Superior temporal gyrus (tissue), 1 donor: ENCODE measurements at regions not wholly inside any gene's neighbourhood (a gene's known extent, or its start where the extent isn't known, plus 50 kb on each side); places are given as distances from the start of the nearest gene placed in this dataset.
"Not testable (repeated sequence)": the region's sequence is repeated elsewhere in the genome, so short reads cannot be mapped to it uniquely, and the experiment has no call there.

Experiments
- DNase-seq: peaks from one replicate; pipeline ENCODE4 v3.0.0-alpha.2; 2016; ENCODE audit errors: extremely low spot score

DNA sequence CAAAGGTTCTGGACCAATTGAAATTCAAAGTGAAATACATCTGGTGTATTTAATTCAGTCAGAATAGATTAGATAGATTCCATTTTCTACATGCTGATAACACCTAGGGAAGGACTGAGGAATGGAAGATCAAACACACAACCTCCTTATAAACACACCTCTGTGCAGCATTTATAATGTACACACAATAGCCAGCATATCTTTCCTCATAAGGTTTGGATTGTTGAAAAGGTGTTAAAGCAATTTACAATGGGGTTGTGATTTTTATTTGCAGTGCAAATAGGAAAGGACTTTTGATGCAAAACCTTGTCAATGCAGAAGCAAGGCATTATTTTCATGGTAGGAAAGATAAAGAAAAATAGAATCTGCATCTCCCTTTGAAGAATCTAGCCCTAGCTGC, 448.9 kb upstream of the KCNMB2 start:
- DNase-seq = no peak

GRCh38 chr3:178088963-178089362, 447.3 kb upstream of the KCNMB2 start:
- no peak for DNase-seq

- no peak for DNase-seq
These were observed 445.3 kb upstream of the KCNMB2 start for GRCh38 chr3:178090899-178091298.

- no peak for DNase-seq
These were observed 440.7 kb upstream of the KCNMB2 start for GRCh38 chr3:178095522-178095921.

DNA sequence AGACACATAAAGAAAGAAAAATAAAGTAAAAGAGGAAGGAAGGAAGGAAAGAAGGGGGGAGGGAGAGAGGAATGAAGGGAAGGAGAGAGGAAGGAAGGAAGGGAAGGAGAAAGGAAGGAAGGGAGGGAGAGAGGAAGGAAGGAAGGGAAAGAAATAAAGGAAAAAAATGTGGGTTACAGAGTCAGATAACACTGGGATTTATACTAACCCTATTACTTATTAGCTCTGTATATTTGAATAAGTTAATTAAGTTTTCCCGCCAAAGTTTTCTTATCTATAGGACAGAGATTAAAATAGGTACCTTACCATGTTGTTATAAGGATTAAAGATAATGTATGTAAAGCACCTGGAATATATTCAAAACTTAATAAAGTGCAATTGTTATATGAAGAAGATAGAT, 439.3 kb upstream of the KCNMB2 start:
- DNase-seq = no peak

- DNase-seq = no peak
These were observed 438.7 kb upstream of the KCNMB2 start for GRCh38 chr3:178097576-178097975.

- DNase-seq = no peak
These were observed 437.0 kb upstream of the KCNMB2 start for GRCh38 chr3:178099274-178099673.

DNA sequence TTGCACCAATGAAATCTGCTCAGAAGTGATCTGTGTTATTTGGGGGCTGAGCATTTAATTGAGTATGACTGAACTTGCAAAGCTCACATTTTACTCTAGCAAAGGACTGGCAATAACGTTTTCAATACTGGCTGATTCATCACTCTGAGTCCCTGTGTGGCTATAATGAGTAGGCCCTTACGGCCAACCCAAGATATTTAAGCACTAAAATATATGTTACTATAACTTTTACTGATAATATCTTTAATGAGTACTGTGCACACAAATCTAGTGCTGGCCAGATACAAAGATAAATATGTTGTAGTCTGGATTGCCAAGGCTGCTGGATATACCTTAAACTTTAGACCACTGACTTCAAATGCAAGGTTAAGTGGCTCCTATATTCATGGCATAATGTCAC, 436.4 kb upstream of the KCNMB2 start:
- no peak for DNase-seq

DNA sequence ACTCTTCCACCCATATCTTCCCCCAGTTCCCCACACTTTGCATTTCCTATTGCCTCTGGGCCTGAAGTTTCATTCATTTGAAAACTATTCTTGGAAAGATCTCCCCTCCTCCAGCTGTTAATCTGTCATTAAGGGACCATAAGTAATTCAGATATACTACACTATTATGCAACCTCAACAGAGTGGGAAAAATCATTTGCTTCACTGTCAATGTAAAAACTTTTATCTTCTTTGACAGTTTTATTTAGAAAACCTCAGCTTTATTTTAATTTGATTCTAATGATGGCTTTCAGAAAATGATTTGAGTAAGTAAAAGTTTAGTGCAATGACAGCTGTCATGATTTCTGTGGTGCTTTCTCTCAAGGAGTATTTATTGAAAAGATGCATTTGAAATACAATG, 435.3 kb upstream of the KCNMB2 start:
- DNase-seq = no peak

DNA sequence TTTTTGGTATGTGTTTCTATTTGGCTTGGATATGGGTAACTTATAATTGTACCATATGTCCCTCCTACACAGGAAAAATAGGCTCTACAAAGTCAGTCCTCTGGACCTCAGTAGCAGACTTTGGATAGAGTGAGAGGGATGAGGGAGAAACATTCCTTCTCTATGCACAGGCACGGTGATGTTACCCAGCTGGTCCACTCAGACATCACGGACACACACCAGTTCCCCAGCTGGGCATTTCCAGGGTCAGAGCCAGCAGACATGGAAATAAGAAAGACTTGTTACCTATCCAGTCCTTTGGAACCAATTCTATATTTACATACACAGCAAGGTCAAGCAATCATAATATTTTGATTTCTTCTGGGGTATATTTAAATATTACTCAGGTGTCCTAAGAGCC, 433.1 kb upstream of the KCNMB2 start:
- no peak for DNase-seq

DNA sequence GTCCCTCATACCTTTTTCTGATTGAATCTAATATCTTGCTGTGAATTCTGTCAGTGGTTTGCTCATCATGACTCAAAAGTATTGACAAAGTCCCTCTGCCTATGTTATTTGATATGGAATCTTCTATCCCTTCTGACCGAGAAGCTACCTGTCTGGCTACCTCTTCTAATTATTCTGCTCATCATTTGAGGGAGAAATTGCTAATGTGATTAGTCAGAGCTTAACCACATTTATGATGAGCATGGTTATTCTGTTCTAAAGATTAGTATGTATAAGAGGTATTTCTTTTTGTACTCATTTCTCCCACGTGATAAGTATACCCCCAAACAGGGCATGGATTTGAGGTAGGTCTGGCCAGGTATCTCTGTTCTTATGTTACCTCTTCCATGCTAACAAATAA, 428.4 kb upstream of the KCNMB2 start:
- DNase-seq = no peak

- DNase-seq = no peak
These were observed 426.5 kb upstream of the KCNMB2 start for GRCh38 chr3:178109691-178110090.

- no peak for DNase-seq
These were observed 424.1 kb upstream of the KCNMB2 start for GRCh38 chr3:178112134-178112533.

DNA sequence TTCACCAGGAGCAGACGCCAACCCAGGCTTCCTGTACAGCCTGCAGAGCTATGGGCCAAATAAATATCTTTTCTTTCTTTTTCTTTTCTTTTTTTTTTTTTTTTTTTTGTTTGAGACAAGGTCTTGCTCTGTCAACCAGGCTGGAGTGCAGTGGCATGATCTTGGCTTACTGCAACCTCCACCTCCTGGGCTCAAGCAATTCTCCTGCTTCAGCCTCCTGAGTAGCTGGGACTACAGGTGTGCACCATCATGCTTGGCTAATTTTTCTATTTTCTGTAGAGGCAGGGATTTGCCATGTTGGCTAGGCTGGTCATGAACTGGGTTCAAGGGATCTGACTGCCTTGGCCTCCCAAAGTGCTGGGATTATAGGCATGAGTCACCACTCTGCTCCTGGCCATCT, 423.7 kb upstream of the KCNMB2 start:
- DNase-seq = not testable (repeated sequence)

- DNase-seq = no peak
These were observed 418.6 kb upstream of the KCNMB2 start for GRCh38 chr3:178117641-178118040.

GRCh38 chr3:178119608-178120295, 416.5 kb upstream of the KCNMB2 start:
- DNase-seq = peak; percentile 70

DNA sequence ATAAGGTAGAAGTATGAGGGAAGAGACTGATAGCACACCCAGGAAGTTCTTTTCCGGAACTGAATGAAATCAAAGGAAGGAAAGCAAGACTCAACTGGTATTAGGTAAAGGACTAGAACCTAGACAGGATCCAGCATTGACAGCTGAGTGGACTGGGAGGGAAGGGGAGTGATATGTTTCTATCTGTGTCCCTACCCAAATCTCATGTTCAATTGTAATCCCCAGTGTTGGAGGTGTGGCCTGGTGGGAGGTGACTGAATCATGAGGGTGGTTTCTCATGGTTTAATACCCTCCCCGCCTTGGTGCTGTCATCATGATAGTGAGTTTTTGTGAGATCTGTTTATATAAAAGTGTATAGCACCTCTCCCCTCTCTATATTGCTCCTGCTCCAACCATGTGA, 415.9 kb upstream of the KCNMB2 start:
- DNase-seq = no peak

DNA sequence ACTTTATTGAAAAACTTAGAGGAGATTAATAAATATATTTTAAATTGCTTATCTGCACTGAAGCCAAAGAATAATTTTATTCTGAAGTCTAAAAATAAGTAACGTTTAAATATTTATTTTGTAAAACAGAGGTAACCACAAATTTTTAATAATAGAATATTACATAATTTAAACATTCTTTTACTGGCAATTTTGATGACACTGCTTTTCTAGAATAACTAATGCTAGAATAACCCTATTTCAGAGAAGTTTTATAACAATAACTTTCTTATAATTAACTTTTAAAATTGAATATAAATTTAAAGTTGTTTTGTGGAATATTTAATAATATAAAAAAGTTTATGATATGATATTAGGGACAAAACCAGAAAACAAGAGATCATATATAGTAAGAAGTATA, 409.6 kb upstream of the KCNMB2 start:
- DNase-seq = no peak

- DNase-seq = no peak
These were observed 409.0 kb upstream of the KCNMB2 start for GRCh38 chr3:178127221-178127620.

DNA sequence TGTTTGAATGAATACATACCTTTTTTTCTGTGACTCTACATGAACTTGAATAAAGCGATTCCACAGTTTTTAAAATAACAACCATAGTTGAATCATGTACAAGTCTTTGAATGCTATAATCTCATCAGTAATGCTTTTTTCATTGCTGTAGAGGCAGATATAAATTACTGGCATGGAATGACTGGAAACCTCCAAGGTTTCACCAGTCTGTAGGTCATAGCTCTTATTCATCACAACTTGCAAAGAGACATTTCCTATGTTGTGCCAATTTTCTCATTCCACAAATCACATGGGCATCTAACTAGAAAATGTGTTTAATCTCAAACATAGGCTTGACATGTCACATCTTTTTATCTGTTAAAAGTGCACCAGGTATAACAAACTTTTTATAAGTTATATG, 407.1 kb upstream of the KCNMB2 start:
- DNase-seq = no peak

- no peak for DNase-seq
These were observed 404.4 kb upstream of the KCNMB2 start for GRCh38 chr3:178131801-178132200.

DNA sequence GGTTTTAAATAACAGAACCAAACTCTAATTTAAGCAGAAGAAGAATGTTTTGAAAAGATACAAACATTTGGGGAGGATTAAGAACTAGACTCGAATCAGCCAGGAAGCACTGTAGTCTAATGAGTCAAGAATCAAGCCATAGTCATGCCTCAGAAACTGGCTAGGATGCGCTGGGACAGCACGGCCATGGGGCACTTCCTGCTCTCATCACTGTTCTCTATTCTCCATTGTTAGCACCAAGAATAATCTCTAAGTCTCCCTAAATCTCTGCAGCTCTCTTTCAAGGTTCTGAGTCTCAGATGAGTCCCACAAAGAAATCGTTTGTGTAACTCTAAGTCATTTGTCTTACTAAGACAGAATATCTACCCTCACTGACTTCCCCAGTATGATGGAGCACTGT, 399.0 kb upstream of the KCNMB2 start:
- no peak for DNase-seq

GRCh38 chr3:178137831-178138230, 398.4 kb upstream of the KCNMB2 start:
- DNase-seq = no peak

- DNase-seq = no peak
These were observed 397.1 kb upstream of the KCNMB2 start for GRCh38 chr3:178139116-178139515.
